ENCODE measurements at regions not wholly inside any gene's neighbourhood (a gene's known extent, or its start where the extent isn't known, plus 50 kb on each side); places are given as distances from the start of the nearest gene placed in this dataset.

- ChIA-PET POLR2A (no interaction called here), CTCF (no interaction called here)
- no peaks in the 10 kb centered on the region for H3K9me3 Mint-ChIP-seq (ENCODE audit: unreplicated experiment)
- no peaks in the 10 kb centered on the region for H3K27me3 Mint-ChIP-seq (ENCODE audit: insufficient read depth, unreplicated experiment)
- no peak overlapping the region for H3K27ac Mint-ChIP-seq (ENCODE audit: low read depth, unreplicated experiment)
- H3K36me3 Mint-ChIP-seq (ENCODE audit: insufficient read depth, unreplicated experiment): no peaks in the 10 kb centered on the region
- BruUV-seq (replicated peaks): no TSS peak
- TF ChIP-seq CTCF (IDR thresholded peaks at IDR 0.05; ENCODE audit: unreplicated experiment): no peak
- H3K4me3 Mint-ChIP-seq (ENCODE audit: unreplicated experiment): no peak overlapping the region
- intact Hi-C loops (cut with micrococcal nuclease): no loop called here
- peak; percentile 8 for DNase-seq (ENCODE audit: unreplicated experiment)
- H3K4me1 Mint-ChIP-seq (ENCODE audit: insufficient read depth, unreplicated experiment): peaks cover 14% of the 10 kb centered on the region
Measured at GRCh38 chr12:115135800-115136211, 451.8 kb upstream of the TBX3 start.

GRCh38 chr12:115134298-115134697, 450.3 kb upstream of the TBX3 start:
- intact Hi-C loops (cut with micrococcal nuclease): no loop called here
- CTCF ChIA-PET: interaction anchor here (1.5 to 1.8 kb wide), 2 partner anchors 19 to 450 kb away, joined by 3 to 4 read pairs; partner anchors contain the start of gene TBX3
- no peak for TF ChIP-seq CTCF (IDR thresholded peaks at IDR 0.05; ENCODE audit: unreplicated experiment)
- no peak overlapping the region for H3K4me3 Mint-ChIP-seq (ENCODE audit: unreplicated experiment)
- H3K4me1 Mint-ChIP-seq (ENCODE audit: insufficient read depth, unreplicated experiment): peaks cover 20% of the 10 kb centered on the region
- DNase-seq (ENCODE audit: unreplicated experiment): no peak
- no peaks in the 10 kb centered on the region for H3K9me3 Mint-ChIP-seq (ENCODE audit: unreplicated experiment)
- BruUV-seq (replicated peaks): no TSS peak
- no peaks in the 10 kb centered on the region for H3K27me3 Mint-ChIP-seq (ENCODE audit: insufficient read depth, unreplicated experiment)
- no peak overlapping the region for H3K27ac Mint-ChIP-seq (ENCODE audit: low read depth, unreplicated experiment)
- POLR2A ChIA-PET: no interaction called here
- no peaks in the 10 kb centered on the region for H3K36me3 Mint-ChIP-seq (ENCODE audit: insufficient read depth, unreplicated experiment)

GRCh38 chr12:115132905-115133304, 448.9 kb upstream of the TBX3 start:
- no peak overlapping the region for H3K27ac Mint-ChIP-seq (ENCODE audit: low read depth, unreplicated experiment)
- H3K27me3 Mint-ChIP-seq (ENCODE audit: insufficient read depth, unreplicated experiment): no peaks in the 10 kb centered on the region
- no TSS peak for BruUV-seq (replicated peaks)
- intact Hi-C loops (cut with micrococcal nuclease): no loop called here
- TF ChIP-seq CTCF (IDR thresholded peaks at IDR 0.05; ENCODE audit: unreplicated experiment): no peak
- ChIA-PET POLR2A (interaction anchor here (0.6 to 1.7 kb wide), 3 partner anchors 31 to 465 kb away, joined by 3 to 6 read pairs (median 3); partner anchors contain the start of gene TBX3), CTCF (interaction anchor here (1.5 to 1.8 kb wide), 2 partner anchors 20 to 449 kb away, joined by 3 to 4 read pairs; partner anchors contain the start of gene TBX3)
- no peaks in the 10 kb centered on the region for H3K36me3 Mint-ChIP-seq (ENCODE audit: insufficient read depth, unreplicated experiment)
- DNase-seq (ENCODE audit: unreplicated experiment): no peak
- H3K4me3 Mint-ChIP-seq (ENCODE audit: unreplicated experiment): no peak overlapping the region
- peaks cover 20% of the 10 kb centered on the region for H3K4me1 Mint-ChIP-seq (ENCODE audit: insufficient read depth, unreplicated experiment)
- H3K9me3 Mint-ChIP-seq (ENCODE audit: unreplicated experiment): no peaks in the 10 kb centered on the region

- ChIA-PET CTCF (no interaction called here), POLR2A (interaction anchor here (0.6 to 1.7 kb wide), 5 partner anchors 15 to 1298 kb away, joined by 3 to 6 read pairs (median 3); partner anchors contain the start of gene TBX3)
- Mint-ChIP-seq H3K27me3 (ENCODE audit: insufficient read depth, unreplicated experiment) (no peaks in the 10 kb centered on the region), H3K36me3 (ENCODE audit: insufficient read depth, unreplicated experiment) (no peaks in the 10 kb centered on the region), H3K4me1 (ENCODE audit: insufficient read depth, unreplicated experiment) (peaks cover 20% of the 10 kb centered on the region), H3K27ac (ENCODE audit: low read depth, unreplicated experiment) (peak overlapping the region; percentile 44), H3K9me3 (ENCODE audit: unreplicated experiment) (no peaks in the 10 kb centered on the region), H3K4me3 (ENCODE audit: unreplicated experiment) (no peak overlapping the region)
- no peak for TF ChIP-seq CTCF (IDR thresholded peaks at IDR 0.05; ENCODE audit: unreplicated experiment)
- BruUV-seq (replicated peaks): no TSS peak
- DNase-seq (ENCODE audit: unreplicated experiment): peak; percentile 82
- intact Hi-C loops (cut with micrococcal nuclease): no loop called here
Measured at GRCh38 chr12:115132145-115132544, 448.2 kb upstream of the TBX3 start.
